AG10803 (cell line): ENCODE measurements at regions not wholly inside any gene's neighbourhood (a gene's known extent, or its start where the extent isn't known, plus 50 kb on each side); places are given as distances from the start of the nearest gene placed in this dataset.
A peak's percentile ranks its signal among the peaks of the same experiment; 100 is the strongest.

Source experiments
- DNase-seq: peaks from one replicate; pipeline ENCODE4 v3.0.0; 2010; ENCODE audit warnings: low read depth
- H3K4me3 ChIP-seq: 2 replicates; pipeline ENCODE4 v1.5.1; 2011; ENCODE audit warnings: mild to moderate bottlenecking, low read length, control low read depth
- CTCF ChIP-seq: conservative IDR thresholded peaks from 2 replicates; pipeline ENCODE4 v1.5.1; 2011; ENCODE audit warnings: mild to moderate bottlenecking, low read length, control low read depth, inconsistent platforms

GRCh38 chr7:46786221-46786954 is 795.5 kb downstream of the TNS3 start:
- peak; percentile 17 for DNase-seq
- no peak overlapping the region for H3K4me3 ChIP-seq
- TF ChIP-seq CTCF: no peak

- peak; percentile 44 for DNase-seq
- TF ChIP-seq CTCF: no peak
- H3K4me3 ChIP-seq: no peak overlapping the region
Measured at GRCh38 chr7:46784732-46785131, 797.2 kb downstream of the TNS3 start.

GRCh38 chr7:46781901-46782439 is 799.9 kb downstream of the TNS3 start:
- DNase-seq: no peak
- no peak overlapping the region for H3K4me3 ChIP-seq
- no peak for TF ChIP-seq CTCF

- no peak overlapping the region for H3K4me3 ChIP-seq
- DNase-seq: peak; percentile 32
- peak; percentile 57 for TF ChIP-seq CTCF
Measured at GRCh38 chr7:46776790-46777189, 805.1 kb downstream of the TNS3 start.

GRCh38 chr7:46775776-46776175 is 806.1 kb downstream of the TNS3 start:
- no peak overlapping the region for H3K4me3 ChIP-seq
- no peak for TF ChIP-seq CTCF
- peak; percentile 63 for DNase-seq

GRCh38 chr7:46775020-46775419 is 806.9 kb downstream of the TNS3 start:
- TF ChIP-seq CTCF: no peak
- no peak overlapping the region for H3K4me3 ChIP-seq
- DNase-seq: no peak

- DNase-seq: no peak
- no peak overlapping the region for H3K4me3 ChIP-seq
- no peak for TF ChIP-seq CTCF
Measured at GRCh38 chr7:46774515-46774914, 807.4 kb downstream of the TNS3 start.
